ENCODE measurements at regions not wholly inside any gene's neighbourhood (a gene's known extent, or its start where the extent isn't known, plus 50 kb on each side); places are given as distances from the start of the nearest gene placed in this dataset.

DNA sequence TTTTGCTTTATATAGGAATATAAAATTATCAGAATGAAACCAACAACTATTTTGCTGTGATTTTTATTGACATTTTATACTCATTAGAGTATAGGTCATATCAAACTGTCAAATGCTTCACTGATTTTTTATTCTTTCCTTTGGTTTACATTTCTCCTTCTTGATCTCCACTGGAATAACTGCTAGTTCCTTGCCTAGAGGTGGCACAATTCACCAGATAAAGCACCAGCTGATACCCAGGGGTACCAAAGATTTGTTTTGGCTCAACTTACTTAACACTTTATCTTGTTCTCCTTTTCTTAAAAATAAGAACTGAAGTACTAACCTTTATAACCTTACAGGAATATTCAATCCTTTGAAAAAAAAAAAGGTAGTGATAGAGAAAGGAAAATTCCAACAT lies 725.1 kb upstream of the CHORDC1 start:
- no peak overlapping the region for H3K9ac ChIP-seq (ENCODE audit: insufficient read depth, low read length, poor library complexity, severe bottlenecking)
- no peak overlapping the region for H3K4me3 Mint-ChIP-seq
- peaks cover 0 to 2% (median 0%) of the 10 kb centered on the region in 3 donors for H3K27me3 Mint-ChIP-seq (ENCODE audit: low read depth in 3 of 3)
- TF ChIP-seq, protein P1, sequence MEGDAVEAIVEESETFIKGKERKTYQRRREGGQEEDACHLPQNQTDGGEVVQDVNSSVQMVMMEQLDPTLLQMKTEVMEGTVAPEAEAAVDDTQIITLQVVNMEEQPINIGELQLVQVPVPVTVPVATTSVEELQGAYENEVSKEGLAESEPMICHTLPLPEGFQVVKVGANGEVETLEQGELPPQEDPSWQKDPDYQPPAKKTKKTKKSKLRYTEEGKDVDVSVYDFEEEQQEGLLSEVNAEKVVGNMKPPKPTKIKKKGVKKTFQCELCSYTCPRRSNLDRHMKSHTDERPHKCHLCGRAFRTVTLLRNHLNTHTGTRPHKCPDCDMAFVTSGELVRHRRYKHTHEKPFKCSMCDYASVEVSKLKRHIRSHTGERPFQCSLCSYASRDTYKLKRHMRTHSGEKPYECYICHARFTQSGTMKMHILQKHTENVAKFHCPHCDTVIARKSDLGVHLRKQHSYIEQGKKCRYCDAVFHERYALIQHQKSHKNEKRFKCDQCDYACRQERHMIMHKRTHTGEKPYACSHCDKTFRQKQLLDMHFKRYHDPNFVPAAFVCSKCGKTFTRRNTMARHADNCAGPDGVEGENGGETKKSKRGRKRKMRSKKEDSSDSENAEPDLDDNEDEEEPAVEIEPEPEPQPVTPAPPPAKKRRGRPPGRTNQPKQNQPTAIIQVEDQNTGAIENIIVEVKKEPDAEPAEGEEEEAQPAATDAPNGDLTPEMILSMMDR (IDR thresholded peaks at IDR 0.05): no peak
- H3K36me3 ChIP-seq (replicated peaks in 1 of 2; ENCODE audit: control insufficient read depth in 1 of 2, insufficient read depth in 2 of 2, low read length in 2 of 2): no peaks in the 10 kb centered on the region
- no peaks in the 10 kb centered on the region for H3K79me2 ChIP-seq (ENCODE audit: insufficient read depth, low read length)
- H3K9me3 ChIP-seq (replicated peaks in 1 of 2; ENCODE audit: control insufficient read depth in 1 of 2, insufficient read depth in 1 of 2, low read length in 2 of 2): no peaks in the 10 kb centered on the region
- H3K27me3 ChIP-seq (ENCODE audit: control insufficient read depth in 2 of 2, insufficient read depth in 2 of 2, low read length in 2 of 2): no peaks in the 10 kb centered on the region
- no peak overlapping the region for H3K27ac ChIP-seq (ENCODE audit: low read depth in 1 of 2, low read length in 2 of 2)
- no peaks in the 10 kb centered on the region for H4K20me1 ChIP-seq (ENCODE audit: insufficient read depth, low read length)
- DNase-seq: no peak
- intact Hi-C loops (cut with micrococcal nuclease): no loop called here
- H3K9me3 Mint-ChIP-seq: peaks cover 0 to 6% (median 0%) of the 10 kb centered on the region in 7 donors
- no peaks in the 10 kb centered on the region for H3K4me1 Mint-ChIP-seq
- H2AFZ ChIP-seq (ENCODE audit: insufficient read depth, low read depth, low read length, poor library complexity, severe bottlenecking): no peak overlapping the region
- no peak overlapping the region for H3K4me3 ChIP-seq (replicated peaks in 1 of 3; ENCODE audit: low read depth in 2 of 3, low read length in 3 of 3)
- H3K36me3 Mint-ChIP-seq: no peaks in the 10 kb centered on the region
- H3K4me1 ChIP-seq (ENCODE audit: control insufficient read depth in 1 of 2, insufficient read depth in 2 of 2, low read length in 2 of 2): no peaks in the 10 kb centered on the region
- H3K27ac Mint-ChIP-seq: no peak overlapping the region
- H3K4me2 ChIP-seq (replicated peaks; ENCODE audit: extremely low read depth, low read length, poor library complexity, severe bottlenecking): no peak overlapping the region

DNA sequence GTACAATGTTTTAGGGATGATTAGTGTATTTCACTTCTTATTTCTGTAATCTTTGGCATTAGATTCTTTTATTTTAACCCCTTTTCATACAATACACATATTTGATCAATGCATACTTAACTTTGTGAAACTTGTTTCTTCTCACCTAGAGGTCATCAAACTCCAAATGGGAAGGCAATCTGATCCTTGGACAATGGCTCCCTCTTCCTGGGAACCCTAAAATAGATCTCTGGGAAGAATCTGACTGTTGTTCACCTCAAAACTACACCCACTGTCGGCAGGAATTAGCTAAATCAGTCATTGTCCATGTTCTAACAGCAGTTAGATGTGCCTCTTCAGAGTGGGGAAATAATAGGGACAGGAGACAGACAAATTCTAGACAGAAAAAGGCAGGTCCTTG lies 707.4 kb upstream of the CHORDC1 start:
- no peak overlapping the region for H3K27ac Mint-ChIP-seq
- Histone ChIP-seq H3K27me3 (ENCODE audit: control insufficient read depth in 2 of 2, insufficient read depth in 2 of 2, low read length in 2 of 2) (no peaks in the 10 kb centered on the region), H3K36me3 (replicated peaks in 1 of 2; ENCODE audit: control insufficient read depth in 1 of 2, insufficient read depth in 2 of 2, low read length in 2 of 2) (no peaks in the 10 kb centered on the region), H3K79me2 (ENCODE audit: insufficient read depth, low read length) (no peaks in the 10 kb centered on the region), H2AFZ (ENCODE audit: insufficient read depth, low read depth, low read length, poor library complexity, severe bottlenecking) (no peak overlapping the region), H3K27ac (ENCODE audit: low read depth in 1 of 2, low read length in 2 of 2) (no peak overlapping the region), H4K20me1 (ENCODE audit: insufficient read depth, low read length) (no peaks in the 10 kb centered on the region), H3K4me2 (replicated peaks; ENCODE audit: extremely low read depth, low read length, poor library complexity, severe bottlenecking) (no peak overlapping the region), H3K9me3 (replicated peaks in 1 of 2; ENCODE audit: control insufficient read depth in 1 of 2, insufficient read depth in 1 of 2, low read length in 2 of 2) (peaks cover 19 to 32% of the 10 kb centered on the region in 2 donors), H3K4me3 (replicated peaks in 1 of 3; ENCODE audit: low read depth in 2 of 3, low read length in 3 of 3) (no peak overlapping the region), H3K4me1 (ENCODE audit: control insufficient read depth in 1 of 2, insufficient read depth in 2 of 2, low read length in 2 of 2) (no peaks in the 10 kb centered on the region), H3K9ac (ENCODE audit: insufficient read depth, low read length, poor library complexity, severe bottlenecking) (no peak overlapping the region)
- H3K27me3 Mint-ChIP-seq (ENCODE audit: low read depth in 3 of 3): peaks cover 0 to 1% (median 0%) of the 10 kb centered on the region in 3 donors
- no peaks in the 10 kb centered on the region for H3K4me1 Mint-ChIP-seq
- TF ChIP-seq, protein P1 (IDR thresholded peaks at IDR 0.05): no peak
- no peak for DNase-seq
- H3K36me3 Mint-ChIP-seq: no peaks in the 10 kb centered on the region
- no peak overlapping the region for H3K4me3 Mint-ChIP-seq
- intact Hi-C loops (cut with micrococcal nuclease): no loop called here
- WGBS (ENCODE audit: insufficient coverage): no CpG with 5 or more reads among the region's 1 CpG
- H3K9me3 Mint-ChIP-seq: peaks cover 0 to 15% (median 7%) of the 10 kb centered on the region in 7 donors

Measured in CD14-positive monocyte (primary cell).